GM18873 (cell line): ENCODE measurements at regions not wholly inside any gene's neighbourhood (a gene's known extent, or its start where the extent isn't known, plus 50 kb on each side); places are given as distances from the start of the nearest gene placed in this dataset.
"Not testable (repeated sequence)": the region's sequence is repeated elsewhere in the genome, so short reads cannot be mapped to it uniquely, and the experiment has no call there.

Source experiments
- ATAC-seq: cut with Tn5 transposase; IDR thresholded peaks from one replicate; pipeline ENCODE4 v1.9.1; 2021; ENCODE audit warnings: mild to moderate bottlenecking, moderate library complexity, moderate number of reproducible peaks; ENCODE audit not compliant: unreplicated experiment, low FRiP score

DNA sequence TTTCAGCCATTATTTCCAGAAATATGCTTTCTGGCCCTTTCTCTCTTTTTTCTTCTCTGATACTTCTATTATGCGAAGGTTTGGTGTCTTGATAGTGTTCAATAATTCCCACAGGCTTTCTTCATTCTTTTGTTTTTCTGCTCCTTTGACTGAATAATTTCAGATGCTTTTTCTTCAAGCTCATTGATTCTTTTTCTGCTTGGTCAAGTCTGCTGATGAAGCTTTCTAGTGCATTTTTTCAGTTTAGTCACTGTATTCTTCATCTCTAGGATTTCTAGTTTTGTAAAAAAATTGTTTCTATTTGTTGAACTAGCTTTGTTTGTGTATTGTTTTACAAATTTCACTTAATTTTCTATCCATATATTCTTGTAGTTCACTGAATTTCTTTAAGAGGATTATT is 304.0 kb upstream of the TARS1 start:
- no peak for ATAC-seq

DNA sequence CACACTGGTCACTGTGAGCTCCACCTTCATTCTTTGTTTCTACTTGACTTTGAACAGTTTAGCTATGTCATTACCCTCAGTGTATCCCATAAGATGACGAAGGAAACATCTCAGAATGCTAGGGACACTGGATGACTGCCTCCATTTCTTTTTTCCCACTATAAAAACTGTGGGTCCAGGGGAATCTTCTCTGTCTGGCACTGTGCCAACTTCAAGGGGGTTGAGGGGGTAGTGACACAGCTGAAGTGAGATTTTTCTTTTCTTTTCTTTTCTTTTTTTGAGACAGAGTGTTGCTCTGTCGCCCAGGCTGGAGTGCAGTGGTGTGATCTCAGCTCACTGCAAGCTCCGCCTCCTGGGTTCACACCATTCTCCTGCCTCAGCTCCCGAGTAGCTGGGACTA is 302.6 kb upstream of the TARS1 start:
- not testable (repeated sequence) for ATAC-seq

DNA sequence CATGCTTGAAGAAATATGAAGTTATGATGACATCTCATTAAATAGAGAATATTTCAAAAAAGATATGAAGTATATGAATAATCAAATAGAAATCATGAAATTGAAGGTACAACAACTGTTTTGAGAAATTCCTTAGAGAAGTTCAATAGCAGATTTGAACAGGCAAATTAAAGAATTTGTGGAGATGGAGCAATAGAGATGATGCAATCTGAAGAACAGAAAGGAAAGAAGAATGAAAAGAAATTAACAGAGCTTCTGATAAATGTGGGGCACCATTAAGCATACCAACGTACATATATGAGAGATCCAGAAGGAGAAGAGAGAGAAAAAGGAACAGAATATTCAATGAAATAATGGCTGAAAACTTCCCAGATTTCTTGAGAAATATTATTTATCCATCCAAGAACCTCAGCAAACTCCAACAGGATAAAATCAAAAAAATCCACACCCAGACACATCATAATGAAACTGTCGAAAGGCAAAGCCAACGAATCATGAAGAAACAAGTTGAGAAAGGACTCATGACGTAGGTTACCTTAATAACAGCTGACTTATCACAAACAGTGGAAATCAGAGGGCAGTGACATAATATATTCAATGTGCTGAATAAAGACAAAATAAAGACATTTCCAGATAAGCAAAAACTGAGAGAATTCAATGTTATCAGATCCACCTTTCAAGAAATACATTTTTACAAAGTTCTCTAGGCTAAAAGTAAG is 297.2 kb upstream of the TARS1 start:
- ATAC-seq = no peak

DNA sequence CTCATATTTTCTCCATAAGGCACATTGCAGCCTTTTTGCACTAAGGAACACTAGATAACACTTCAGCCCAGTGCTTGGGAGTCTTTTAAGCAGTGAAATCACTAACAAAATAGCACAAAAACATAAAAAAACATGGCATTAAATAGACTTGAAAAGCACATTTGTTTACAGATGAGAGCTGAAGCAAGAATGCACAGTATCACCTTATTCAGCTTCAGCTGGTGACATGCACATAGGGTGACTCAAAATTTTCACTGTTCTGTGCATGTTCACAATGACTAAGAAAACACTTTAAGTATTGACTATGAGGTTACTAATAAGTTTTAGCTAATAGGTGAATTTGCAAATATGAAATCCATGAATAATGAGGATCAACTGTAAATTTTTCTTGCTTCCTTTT is 293.9 kb upstream of the TARS1 start:
- no peak for ATAC-seq

DNA sequence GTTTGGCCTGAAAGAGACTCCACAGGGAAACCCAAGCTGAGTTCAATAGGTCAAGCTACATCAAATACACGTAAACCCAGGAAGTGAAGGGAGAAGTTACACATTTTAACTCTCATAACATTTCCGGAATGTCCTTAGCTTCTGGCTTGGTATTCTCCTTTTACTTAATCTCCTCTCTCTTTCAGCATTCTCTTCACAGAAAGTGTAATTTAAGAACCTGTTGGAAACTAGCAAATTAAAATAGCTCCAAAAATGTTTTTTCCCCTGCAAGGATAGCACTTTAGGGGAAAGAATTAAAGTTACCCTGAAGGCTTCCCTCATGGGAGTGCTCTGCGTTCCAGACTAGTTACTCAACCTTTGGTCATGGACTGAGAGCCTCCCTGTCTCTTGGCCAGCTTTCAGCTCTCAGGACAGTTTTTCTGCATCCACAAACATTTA is 292.7 kb upstream of the TARS1 start:
- no peak for ATAC-seq

DNA sequence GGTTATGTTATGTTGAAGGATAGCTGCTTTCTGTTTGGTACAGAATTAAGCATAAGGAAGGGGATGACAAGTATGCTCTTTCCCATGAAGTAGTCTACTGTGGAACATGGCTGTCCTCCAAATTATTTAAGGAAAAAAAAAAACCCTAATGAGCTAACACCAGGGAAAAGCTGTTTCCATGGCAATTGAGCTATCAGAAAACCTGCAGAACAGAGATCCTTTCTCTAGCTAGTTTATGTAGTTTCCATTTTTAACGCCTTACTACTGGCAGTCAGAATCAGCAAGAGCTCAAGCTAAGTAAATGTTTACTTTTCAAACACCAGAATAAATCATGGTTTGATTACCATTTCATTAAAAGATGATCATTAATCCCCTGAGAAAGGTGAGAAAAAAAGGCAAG is 287.4 kb upstream of the TARS1 start:
- no peak for ATAC-seq

DNA sequence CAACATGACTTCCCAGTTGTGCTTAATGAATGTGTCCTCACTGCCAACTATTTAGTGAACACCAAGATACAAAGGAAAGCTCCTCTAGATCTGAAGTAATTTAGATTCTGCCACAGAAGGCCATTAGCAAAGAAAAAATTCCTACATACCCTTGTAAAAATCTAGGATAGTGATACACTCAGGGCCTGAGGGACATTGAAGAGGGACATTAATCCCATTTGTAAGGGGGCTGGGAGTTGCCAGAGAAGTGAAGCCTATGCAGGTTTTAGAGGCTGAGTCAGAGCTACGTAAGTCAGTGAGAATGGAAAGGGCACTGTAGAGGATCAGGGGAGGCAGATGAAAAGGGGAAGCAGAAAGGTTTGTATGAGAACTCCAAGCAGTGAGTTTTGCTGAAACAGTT is 286.9 kb upstream of the TARS1 start:
- no peak for ATAC-seq

DNA sequence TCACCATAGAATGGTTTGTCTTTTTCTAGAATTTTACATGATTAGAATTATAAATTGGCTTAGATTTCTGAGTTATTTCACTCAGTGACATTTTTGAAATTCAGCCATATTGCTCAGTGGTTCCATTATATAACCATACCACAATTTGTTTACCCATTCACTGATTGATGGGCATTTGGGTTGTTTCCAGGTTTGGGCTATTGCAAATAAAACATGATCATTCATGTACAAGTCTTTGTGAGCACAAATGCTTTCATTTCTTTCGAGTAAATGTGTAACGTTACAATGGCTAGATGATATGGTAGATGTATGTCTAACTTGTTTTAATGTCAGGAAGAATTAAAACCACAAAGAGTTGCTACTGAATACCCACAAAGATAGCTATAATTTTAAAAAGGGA is 279.9 kb upstream of the TARS1 start:
- ATAC-seq = no peak

DNA sequence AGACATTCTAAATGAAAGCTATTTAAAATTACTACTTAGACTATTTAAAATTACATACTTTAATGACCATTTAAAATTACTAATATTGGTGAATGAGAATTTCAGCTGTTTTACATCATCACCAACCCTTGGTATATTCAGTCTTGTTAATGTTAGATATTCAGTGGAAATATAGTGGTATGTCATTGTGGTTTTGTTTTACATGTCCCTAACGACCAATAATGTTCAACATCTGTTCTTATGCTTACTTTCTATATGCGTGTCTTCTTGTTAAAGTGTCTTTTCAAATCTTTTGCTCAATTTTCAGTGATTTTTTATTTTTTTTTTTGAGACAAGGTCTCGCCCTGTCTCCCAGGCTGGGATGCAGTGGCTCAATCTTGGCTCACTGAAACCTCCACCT is 279.3 kb upstream of the TARS1 start:
- no peak for ATAC-seq

DNA sequence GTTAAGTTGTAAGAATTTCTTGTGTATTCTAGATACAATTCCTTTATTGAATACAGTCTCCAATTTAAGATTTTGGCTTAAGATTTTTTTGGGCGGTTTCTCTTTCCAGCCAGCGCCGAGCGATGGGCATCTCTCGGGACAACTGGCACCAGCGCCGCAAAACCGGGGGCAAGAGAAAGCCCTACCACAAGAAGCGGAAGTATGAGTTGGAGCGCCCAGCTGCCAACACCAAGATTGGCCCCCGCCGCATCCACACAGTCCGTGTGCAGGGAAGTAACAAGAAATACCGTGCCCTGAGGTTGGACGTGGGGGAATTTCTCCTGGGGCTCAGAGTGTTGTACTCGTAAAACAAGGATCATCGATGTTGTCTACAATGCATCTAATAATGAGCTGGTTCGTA is 278.7 kb upstream of the TARS1 start:
- ATAC-seq = no peak

DNA sequence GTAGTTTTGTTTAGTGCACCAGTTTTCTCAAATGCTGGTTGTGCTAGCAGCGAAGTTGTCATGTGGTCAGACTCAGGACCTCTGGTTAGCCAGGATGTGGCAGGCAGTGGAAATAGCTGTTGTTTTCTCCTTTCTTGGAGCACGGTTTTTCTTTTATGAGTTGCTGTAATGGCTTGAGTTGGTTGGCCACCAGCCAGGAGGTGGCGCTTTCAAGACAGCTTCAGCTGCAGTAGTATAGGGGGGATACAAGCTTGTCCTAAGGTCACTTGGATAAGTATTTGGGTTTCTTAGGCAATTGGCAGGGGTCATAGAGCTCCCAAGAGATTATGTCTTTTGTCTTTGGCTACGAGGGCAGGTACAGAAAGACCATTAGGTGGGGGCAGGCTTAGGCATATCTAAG is 274.2 kb upstream of the TARS1 start:
- ATAC-seq = no peak

DNA sequence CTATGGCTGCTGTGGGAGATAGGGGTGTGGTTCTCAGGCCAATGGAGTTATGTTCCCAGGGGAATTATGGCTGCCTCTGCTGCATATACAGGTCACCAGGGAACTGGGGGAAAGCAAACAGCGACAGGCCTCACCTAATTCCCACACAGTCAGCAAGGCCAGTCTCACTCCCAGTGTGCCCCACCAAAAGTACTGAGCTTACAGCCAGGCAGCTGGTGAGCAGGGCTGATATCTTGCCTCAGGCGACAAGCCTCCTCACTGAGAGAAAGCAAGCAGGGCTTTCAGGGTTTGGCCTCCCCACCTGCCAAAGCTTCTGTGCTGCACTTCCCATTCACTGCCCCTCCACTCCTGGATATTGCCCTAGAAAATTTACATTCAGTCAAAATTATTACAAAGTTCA is 273.8 kb upstream of the TARS1 start:
- ATAC-seq = no peak

DNA sequence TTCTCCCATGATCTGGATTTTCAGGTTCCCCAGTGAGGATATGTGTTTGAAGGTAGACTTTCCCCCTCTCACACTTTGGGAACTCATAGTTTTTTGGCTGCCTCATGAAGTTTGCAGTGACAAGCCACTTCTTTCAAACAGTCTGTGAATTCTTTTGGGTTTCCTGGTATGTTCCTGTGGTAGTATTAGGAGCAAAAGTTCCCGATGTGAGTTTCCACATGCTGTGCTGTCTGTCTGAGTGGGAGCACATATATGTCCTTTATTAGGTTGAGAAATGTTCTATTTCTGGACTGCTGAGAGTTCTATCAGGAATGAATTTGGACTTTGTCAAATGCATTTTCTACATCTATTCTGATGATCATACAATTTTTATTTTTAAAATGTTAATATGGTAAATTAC is 273.2 kb upstream of the TARS1 start:
- no peak for ATAC-seq

DNA sequence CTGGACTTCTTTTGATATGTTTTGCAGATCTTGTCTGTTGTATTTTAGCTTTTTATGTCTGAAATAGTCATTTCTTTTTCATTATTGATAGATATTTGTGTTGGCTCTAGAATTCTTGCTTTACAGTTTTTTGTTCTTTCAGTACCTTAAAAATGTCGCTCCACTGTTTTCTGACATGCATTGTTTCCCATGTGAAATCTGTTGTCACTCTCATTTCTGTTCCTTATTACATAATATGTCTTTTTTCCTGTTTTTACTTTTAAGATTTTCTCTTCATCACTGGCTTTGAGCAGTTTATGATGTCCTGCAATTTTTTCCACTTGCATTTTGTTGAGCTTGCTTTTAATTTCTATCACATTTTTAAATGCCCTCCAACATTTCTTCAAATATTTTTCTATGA is 270.4 kb upstream of the TARS1 start:
- no peak for ATAC-seq

DNA sequence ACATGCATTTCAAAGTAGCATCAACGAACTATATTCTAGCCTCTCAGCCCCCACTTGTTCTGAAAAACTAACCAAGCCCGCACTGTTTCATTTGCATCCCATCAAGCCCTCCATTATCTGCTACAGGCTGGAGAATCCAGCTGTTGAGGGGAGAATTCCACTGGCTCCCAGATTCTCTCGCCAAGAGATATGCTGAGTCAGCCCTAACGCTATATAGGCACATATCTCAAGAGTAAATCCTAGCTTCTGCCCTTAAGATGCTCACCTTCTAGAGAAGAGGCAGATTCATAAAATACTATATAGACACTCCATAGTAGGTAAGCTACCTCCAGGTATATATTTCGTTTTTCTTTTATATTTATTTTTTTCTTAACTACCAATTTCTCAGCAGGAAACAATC is 266.4 kb upstream of the TARS1 start:
- no peak for ATAC-seq

DNA sequence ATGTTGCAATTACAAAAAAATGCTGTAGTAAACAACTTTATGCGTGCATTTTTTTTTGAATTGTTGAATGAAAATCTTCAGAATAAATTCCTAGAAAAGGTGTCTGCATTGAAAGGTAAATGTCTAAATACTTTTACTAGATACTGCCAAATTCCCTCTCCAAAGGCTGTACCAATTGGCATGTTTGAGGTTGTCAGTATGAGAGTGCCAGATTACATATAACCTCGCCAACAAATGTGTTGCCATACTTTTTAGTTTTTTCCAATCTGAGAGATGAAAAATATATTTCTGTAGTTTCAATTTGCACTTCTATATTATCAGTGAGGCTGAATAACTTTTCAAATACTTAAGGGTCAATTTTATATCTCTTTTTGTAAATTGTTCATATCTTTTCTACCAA is 261.5 kb upstream of the TARS1 start:
- no peak for ATAC-seq

DNA sequence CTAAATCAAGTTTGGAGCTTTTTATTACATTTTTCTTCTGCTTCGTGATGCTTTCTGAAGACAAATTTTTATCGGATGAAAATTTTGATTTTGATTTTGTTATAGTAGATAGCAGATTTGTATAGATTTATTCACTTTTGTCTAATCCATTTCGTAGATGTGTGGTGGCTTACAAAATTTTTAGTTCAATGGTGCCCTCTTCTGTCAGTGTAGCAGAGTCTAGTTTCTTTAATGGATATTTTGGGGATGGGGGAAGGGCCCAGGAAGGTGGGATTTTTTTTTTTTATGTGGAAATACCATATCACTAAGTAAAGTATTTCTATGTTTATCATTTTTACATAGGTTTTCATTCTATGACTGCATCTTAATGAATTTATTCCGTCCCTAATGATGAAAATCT is 259.9 kb upstream of the TARS1 start:
- no peak for ATAC-seq

DNA sequence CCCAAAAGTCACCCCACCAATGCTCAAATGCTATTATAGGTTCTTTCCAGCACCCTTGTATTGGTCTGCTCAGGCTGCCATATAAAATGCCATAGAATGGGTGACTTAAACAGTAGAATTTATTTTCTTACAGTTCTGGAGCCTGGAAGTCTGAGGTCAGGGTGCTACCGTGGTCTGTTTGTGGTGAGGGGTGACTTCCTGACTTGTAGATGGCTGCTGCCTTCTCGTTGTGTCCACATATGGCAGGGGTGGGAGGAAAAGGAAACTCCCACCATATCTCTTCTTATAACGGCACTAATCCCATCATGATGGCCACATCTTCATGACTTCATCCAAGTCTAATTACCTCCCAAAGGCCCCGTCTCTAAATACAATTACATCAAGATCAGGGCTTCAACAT is 257.8 kb upstream of the TARS1 start:
- ATAC-seq = no peak

DNA sequence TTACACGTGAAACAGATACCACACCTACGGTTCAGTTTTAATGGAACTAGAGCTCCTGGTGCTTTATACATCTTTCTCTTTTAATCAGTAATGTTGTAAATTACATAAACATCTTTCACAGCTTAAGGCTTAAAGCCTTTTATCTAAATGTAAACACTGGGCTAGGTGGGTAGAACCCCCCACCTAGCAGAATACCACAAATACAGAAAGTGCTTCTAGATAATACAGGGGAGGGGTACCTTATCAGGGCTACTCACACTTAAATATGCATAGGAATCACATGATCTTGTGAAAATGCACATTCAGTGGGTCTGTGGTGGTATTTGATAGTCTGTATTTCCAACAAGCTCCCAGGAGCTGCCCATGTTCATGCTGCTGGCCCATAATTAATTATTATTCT is 256.4 kb upstream of the TARS1 start:
- no peak for ATAC-seq

DNA sequence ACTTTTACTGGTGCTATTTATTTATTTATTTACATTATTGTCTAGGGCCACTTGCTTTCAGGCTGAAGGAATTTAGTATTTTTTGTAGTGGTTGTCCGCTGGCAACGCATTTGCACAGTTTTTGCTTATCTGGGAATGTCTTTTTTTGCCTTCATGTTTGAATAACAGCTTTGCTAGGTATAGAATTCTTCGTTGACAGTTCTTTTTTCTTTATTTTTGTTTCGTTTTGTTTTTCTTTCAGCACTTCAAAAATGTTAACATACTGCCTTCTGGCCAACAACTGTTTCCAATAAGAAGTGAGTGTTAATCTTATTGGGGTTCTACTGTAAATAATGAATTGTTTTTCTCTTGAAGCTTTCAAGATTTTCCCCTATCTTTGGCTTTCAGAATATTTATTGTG is 252.7 kb upstream of the TARS1 start:
- no peak for ATAC-seq

DNA sequence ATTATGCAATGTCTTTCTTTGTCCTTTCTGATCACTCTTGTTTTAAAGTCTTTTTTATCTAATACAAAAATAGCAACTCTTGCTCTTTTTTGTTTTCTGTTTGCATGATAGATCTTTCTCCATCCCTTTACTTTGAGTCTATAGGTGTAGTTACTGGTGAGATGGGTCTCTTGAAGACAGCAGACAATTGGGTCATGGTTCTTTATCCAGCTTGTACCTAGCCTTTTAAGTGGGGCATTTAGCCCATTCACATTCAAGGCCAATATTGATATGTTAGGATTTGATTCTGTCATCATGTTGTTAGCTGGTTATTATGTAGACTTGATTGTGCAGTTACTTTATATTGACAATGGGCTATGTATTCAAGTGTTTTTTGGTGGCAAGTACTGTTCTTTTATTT is 245.9 kb upstream of the TARS1 start:
- no peak for ATAC-seq

DNA sequence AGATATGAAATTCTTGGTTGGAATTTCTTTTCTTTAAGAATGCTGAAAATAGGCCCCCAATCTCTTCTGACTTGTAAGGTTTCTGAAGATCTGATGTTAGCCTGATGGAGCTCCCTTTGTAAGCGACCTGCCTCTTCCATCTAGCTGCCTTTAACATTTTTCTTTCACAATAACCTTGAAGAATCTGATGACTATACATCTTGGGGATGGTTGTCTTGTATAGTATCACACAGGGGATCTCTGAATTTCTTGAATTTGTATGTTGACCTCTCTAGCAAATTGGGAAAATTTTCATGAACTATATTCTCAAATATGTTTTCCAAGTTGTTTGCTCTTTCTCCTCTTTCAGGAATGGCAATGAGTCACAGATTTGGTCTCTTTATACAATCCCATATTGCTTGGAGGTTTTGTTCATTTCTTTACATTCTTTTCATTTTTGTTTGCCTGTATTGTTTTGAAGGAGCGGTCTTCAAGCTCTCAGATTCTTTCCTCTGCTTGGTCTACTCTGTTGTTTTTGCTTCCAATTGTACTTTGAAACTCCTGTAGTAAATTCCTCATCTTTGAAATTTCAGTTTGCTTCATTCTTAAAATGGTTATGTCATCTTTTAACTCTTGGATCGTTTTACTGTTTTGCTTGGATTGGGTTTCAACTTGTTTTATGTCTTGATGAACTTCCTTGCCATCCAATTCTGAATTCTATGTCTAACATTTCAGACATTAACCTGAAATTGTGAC is 245.2 kb upstream of the TARS1 start:
- ATAC-seq = no peak
